Vagina (tissue), 2 donors: ENCODE measurements at regions not wholly inside any gene's neighbourhood (a gene's known extent, or its start where the extent isn't known, plus 50 kb on each side); places are given as distances from the start of the nearest gene placed in this dataset.

Source experiments
- POLR2A ChIP-seq, 2 donors: fragments of 450-650 bp; IDR thresholded peaks; one replicate each; pipeline ENCODE4 v1.6.1; 2017; ENCODE audit warnings: antibody characterized with exemption in 2 of 2, mild to moderate bottlenecking in 2 of 2, moderate library complexity in 2 of 2
- TF ChIP-seq, protein P1 (sequence below), 3 experiments: fragments of 450-650 bp in 2 of 3; fragments of 200-600 bp in 1 of 3; sonication (generic) in 1 of 3; IDR thresholded peaks; one replicate each; pipeline ENCODE4 v1.5.1; 2017 to 2019; ENCODE audit warnings: antibody characterized with exemption in 3 of 3, mild to moderate bottlenecking in 2 of 3, moderate library complexity in 2 of 3

DNA sequence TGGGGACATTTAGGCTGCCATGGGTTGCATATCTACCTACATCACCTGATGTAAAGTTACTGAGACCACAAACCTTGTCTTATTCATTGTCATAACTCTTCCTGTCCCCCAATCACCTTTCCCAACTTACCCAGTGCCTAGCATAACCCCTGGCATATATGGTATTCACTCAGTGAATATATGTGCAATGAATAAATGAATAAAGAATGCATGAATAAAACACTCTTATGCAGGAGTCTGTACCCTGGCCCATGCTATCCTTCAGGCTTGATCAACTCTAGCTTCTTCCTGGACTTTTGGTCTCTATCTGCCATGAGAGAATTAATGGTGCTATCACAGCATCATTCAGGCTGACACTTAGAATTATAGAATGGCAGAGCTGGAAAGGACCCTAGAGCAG lies 285.2 kb downstream of the SMARCA2 start:
- TF ChIP-seq, protein P1, sequence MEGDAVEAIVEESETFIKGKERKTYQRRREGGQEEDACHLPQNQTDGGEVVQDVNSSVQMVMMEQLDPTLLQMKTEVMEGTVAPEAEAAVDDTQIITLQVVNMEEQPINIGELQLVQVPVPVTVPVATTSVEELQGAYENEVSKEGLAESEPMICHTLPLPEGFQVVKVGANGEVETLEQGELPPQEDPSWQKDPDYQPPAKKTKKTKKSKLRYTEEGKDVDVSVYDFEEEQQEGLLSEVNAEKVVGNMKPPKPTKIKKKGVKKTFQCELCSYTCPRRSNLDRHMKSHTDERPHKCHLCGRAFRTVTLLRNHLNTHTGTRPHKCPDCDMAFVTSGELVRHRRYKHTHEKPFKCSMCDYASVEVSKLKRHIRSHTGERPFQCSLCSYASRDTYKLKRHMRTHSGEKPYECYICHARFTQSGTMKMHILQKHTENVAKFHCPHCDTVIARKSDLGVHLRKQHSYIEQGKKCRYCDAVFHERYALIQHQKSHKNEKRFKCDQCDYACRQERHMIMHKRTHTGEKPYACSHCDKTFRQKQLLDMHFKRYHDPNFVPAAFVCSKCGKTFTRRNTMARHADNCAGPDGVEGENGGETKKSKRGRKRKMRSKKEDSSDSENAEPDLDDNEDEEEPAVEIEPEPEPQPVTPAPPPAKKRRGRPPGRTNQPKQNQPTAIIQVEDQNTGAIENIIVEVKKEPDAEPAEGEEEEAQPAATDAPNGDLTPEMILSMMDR (IDR thresholded peaks at IDR 0.05): no peak
- TF ChIP-seq POLR2A (IDR thresholded peaks at IDR 0.05): no peak
